CD4-positive, alpha-beta T cell treated with Interleukin-15 for 4 hours (primary cell): ENCODE measurements at regions not wholly inside any gene's neighbourhood (a gene's known extent, or its start where the extent isn't known, plus 50 kb on each side); places are given as distances from the start of the nearest gene placed in this dataset.

ENCODE experiments used
- DNase-seq: peaks from one replicate; pipeline ENCODE4 v3.0.0-alpha.2; 2020; ENCODE audit warnings: low spot score

DNA sequence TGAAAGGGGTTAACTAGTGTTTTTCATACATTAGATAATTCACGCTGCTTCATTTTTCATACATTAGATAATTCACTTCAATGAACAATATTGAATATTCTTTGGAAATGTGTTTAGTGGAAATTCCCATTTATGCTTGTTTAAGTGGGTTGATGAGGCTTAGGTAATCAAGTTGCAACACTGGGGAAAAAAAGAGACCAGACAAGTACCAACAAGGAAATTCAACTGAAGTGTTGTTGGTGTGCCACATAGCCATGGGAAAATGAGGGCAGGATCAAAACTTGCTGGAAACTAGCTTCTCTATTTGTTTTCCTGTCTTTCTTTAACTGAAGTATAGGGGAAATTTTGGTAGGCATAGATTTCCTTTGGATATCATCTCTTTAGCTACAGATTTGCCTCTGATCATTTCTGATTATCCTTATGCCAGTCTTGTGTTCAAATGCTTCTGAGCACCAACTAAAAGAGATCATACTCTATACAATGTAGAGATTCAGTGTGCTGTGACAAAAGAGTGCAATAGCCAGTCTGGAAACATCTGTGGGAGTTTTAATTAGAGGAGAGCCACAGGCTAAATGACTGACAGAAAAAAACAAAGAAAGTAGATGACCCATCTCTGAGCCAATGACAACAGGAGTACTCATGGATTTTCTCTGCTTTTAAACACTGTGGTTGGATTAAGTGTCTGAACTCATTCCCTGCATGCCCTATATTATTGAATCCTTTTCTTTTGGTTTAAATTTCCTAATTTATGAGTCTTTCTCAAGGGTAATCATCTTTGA, 67.6 kb upstream of the CTSC start:
- no peak for DNase-seq

DNA sequence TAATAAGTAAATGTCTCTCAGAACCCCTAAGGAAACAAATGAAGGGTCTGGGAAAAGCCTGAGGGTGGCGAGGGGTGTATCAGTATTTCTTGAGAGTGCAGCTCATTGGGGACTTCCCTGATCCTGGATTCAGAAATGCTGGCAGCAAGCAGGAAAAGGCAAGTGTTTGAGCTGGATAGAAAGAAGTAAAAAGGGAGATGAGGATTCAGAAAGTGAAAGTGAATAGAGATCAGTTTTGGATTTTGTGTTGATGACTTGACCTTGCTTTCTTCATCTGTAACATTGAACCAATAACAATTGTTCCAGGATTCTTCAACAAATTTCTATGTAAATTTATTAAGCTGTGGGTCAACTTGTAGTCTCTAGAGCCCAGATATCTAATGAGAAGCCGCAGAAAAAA, 66.9 kb upstream of the CTSC start:
- DNase-seq = no peak

DNA sequence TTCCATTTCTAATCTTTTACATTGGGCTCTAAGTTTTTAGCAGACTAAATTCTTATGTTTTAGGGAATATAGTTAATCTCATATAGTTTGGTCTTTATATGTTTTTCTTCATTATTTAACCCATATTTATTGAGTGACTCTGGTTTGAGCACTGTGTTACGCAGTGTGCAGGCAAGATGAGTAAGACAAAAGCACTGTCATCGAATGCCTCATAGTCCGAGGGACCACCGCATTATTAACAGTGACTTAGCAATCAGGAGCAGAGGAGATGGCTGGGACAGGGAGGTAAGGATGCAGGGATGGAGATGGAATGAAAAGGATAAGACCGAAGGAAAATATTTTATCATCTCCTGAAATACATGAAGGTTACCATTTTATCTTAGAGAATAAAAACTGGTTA, 65.2 kb upstream of the CTSC start:
- DNase-seq = no peak

- DNase-seq = no peak
Measured at GRCh38 chr11:88402192-88402715, 64.7 kb upstream of the CTSC start.

- no peak for DNase-seq
Measured at GRCh38 chr11:88398791-88399570, 61.4 kb upstream of the CTSC start.

GRCh38 chr11:88398372-88398771, 60.8 kb upstream of the CTSC start:
- DNase-seq = no peak

GRCh38 chr11:88390254-88390653, 52.7 kb upstream of the CTSC start:
- no peak for DNase-seq

- no peak for DNase-seq
Measured at GRCh38 chr11:88387957-88388356, 50.4 kb upstream of the CTSC start.
